ENCODE measurements at regions not wholly inside any gene's neighbourhood (a gene's known extent, or its start where the extent isn't known, plus 50 kb on each side); places are given as distances from the start of the nearest gene placed in this dataset.

- Histone ChIP-seq H4K20me1 (ENCODE audit: insufficient read depth) (no peaks in the 10 kb centered on the region), H3K4me3 (ENCODE audit: low read length) (no peak overlapping the region), H3K9ac (ENCODE audit: low read length) (no peak overlapping the region), H3K9me2 (ENCODE audit: insufficient read depth, low read length) (no peaks in the 10 kb centered on the region), H2AFZ (ENCODE audit: low read depth, low read length) (no peak overlapping the region), H3K9me3 (ENCODE audit: low read length) (no peaks in the 10 kb centered on the region), H3K27me3 (ENCODE audit: insufficient read depth, low read depth, low read length) (no peaks in the 10 kb centered on the region), H3K36me3 (ENCODE audit: insufficient read depth, low read length) (no peaks in the 10 kb centered on the region), H3F3A (ENCODE audit: insufficient read depth, low read length, poor library complexity, severe bottlenecking) (no peaks in the 10 kb centered on the region), H3K79me2 (replicated peaks; ENCODE audit: insufficient read depth, low read length) (no peaks in the 10 kb centered on the region), H3K4me2 (ENCODE audit: low read length) (no peak overlapping the region), H3K27ac (ENCODE audit: low read length) (no peak overlapping the region)
- TF ChIP-seq POLR2AphosphoS5 (IDR thresholded peaks at IDR 0.05) (no peak), SMC3 (conservative IDR thresholded peaks at IDR 0.05; ENCODE audit: poor library complexity) (no peak), TAF1 (IDR thresholded peaks at IDR 0.05; ENCODE audit: low read depth) (no peak), EP300 (conservative IDR thresholded peaks at IDR 0.05; ENCODE audit: poor library complexity, severe bottlenecking) (no peak), REST (IDR thresholded peaks at IDR 0.05; ENCODE audit: borderline replicate concordance) (no peak), EZH2 (IDR thresholded peaks at IDR 0.05; ENCODE audit: borderline replicate concordance, insufficient read depth, low read length, poor library complexity, severe bottlenecking) (no peak), RAD21 (conservative IDR thresholded peaks at IDR 0.05) (no peak), MXI1 (conservative IDR thresholded peaks at IDR 0.05; ENCODE audit: poor library complexity, severe bottlenecking) (no peak)
- TF ChIP-seq, protein P1, sequence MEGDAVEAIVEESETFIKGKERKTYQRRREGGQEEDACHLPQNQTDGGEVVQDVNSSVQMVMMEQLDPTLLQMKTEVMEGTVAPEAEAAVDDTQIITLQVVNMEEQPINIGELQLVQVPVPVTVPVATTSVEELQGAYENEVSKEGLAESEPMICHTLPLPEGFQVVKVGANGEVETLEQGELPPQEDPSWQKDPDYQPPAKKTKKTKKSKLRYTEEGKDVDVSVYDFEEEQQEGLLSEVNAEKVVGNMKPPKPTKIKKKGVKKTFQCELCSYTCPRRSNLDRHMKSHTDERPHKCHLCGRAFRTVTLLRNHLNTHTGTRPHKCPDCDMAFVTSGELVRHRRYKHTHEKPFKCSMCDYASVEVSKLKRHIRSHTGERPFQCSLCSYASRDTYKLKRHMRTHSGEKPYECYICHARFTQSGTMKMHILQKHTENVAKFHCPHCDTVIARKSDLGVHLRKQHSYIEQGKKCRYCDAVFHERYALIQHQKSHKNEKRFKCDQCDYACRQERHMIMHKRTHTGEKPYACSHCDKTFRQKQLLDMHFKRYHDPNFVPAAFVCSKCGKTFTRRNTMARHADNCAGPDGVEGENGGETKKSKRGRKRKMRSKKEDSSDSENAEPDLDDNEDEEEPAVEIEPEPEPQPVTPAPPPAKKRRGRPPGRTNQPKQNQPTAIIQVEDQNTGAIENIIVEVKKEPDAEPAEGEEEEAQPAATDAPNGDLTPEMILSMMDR (IDR thresholded peaks at IDR 0.05; ENCODE audit: poor library complexity, severe bottlenecking) = no peak
Measured at GRCh38 chr12:25886396-25886795, 72.1 kb upstream of the RASSF8 start.

DNA sequence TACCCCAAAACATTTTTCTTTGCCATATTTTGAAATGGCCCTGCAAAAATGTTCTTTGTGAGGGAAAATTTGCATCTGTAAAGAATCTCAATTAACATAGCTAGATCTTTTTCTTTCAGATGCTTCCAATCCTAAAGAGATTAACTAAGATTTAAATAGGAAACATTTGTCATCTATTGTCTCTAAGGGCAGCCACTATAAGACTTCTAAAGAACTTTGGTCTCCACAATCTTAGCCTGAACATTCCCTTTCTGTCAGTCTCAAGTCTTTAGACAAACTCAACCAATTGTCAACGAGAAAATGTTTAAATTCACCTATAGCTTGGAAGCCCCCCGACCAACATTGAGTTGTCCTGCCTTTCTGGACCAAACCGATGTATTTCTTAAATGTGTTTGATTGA lies 71.1 kb upstream of the RASSF8 start:
- no peak overlapping the region for H3K4me3 ChIP-seq (ENCODE audit: low read length)
- no peak overlapping the region for H2AFZ ChIP-seq (ENCODE audit: low read depth, low read length)
- H3K79me2 ChIP-seq (replicated peaks; ENCODE audit: insufficient read depth, low read length) = no peaks in the 10 kb centered on the region
- no peaks in the 10 kb centered on the region for H3F3A ChIP-seq (ENCODE audit: insufficient read depth, low read length, poor library complexity, severe bottlenecking)
- no peaks in the 10 kb centered on the region for H3K9me2 ChIP-seq (ENCODE audit: insufficient read depth, low read length)
- H3K36me3 ChIP-seq (ENCODE audit: insufficient read depth, low read length) = no peaks in the 10 kb centered on the region
- no peaks in the 10 kb centered on the region for H3K27me3 ChIP-seq (ENCODE audit: insufficient read depth, low read depth, low read length)
- H3K9me3 ChIP-seq (ENCODE audit: low read length) = no peaks in the 10 kb centered on the region
- H3K4me2 ChIP-seq (ENCODE audit: low read length) = no peak overlapping the region
- H3K9ac ChIP-seq (ENCODE audit: low read length) = no peak overlapping the region
- no peak overlapping the region for H3K27ac ChIP-seq (ENCODE audit: low read length)
- no peak for TF ChIP-seq EP300 (conservative IDR thresholded peaks at IDR 0.05; ENCODE audit: poor library complexity, severe bottlenecking)
- TF ChIP-seq TAF1 (IDR thresholded peaks at IDR 0.05; ENCODE audit: low read depth) = no peak
- TF ChIP-seq SMC3 (conservative IDR thresholded peaks at IDR 0.05; ENCODE audit: poor library complexity) = no peak
- TF ChIP-seq, protein P1 (IDR thresholded peaks at IDR 0.05; ENCODE audit: poor library complexity, severe bottlenecking) = no peak
- TF ChIP-seq EZH2 (IDR thresholded peaks at IDR 0.05; ENCODE audit: borderline replicate concordance, insufficient read depth, low read length, poor library complexity, severe bottlenecking) = no peak
- no peak for TF ChIP-seq MXI1 (conservative IDR thresholded peaks at IDR 0.05; ENCODE audit: poor library complexity, severe bottlenecking)
- TF ChIP-seq REST (IDR thresholded peaks at IDR 0.05; ENCODE audit: borderline replicate concordance) = no peak
- TF ChIP-seq RAD21 (conservative IDR thresholded peaks at IDR 0.05) = no peak
- TF ChIP-seq POLR2AphosphoS5 (IDR thresholded peaks at IDR 0.05) = no peak
- no peaks in the 10 kb centered on the region for H4K20me1 ChIP-seq (ENCODE audit: insufficient read depth)

All from neural cell (in vitro differentiated cells).